Suprapubic skin (tissue), 4 donors: ENCODE measurements at regions not wholly inside any gene's neighbourhood (a gene's known extent, or its start where the extent isn't known, plus 50 kb on each side); places are given as distances from the start of the nearest gene placed in this dataset.
"Not testable (repeated sequence)": the region's sequence is repeated elsewhere in the genome, so short reads cannot be mapped to it uniquely, and the experiment has no call there.

Experiments used
- DNase-seq, 2 donors: peaks; one replicate each; pipeline ENCODE4 v3.0.0-alpha.2; 2019; ENCODE audit warnings: low spot score in 2 of 2
- H3K27ac ChIP-seq: fragments of 200-600 bp; sonication (generic); one replicate; pipeline ENCODE4 v1.5.1; 2019
- H3K27me3 ChIP-seq: fragments of 200-600 bp; sonication (generic); one replicate; pipeline ENCODE4 v1.5.1; 2019
- H3K36me3 ChIP-seq: fragments of 200-600 bp; sonication (generic); one replicate; pipeline ENCODE4 v1.5.1; 2019
- H3K4me1 ChIP-seq: fragments of 200-600 bp; sonication (generic); one replicate; pipeline ENCODE4 v1.5.1; 2019
- H3K4me3 ChIP-seq: fragments of 200-600 bp; sonication (generic); one replicate; pipeline ENCODE4 v1.5.1; 2019; ENCODE audit warnings: mild to moderate bottlenecking
- H3K9me3 ChIP-seq: fragments of 200-600 bp; sonication (generic); one replicate; pipeline ENCODE4 v1.5.1; 2019
- CTCF ChIP-seq, 2 donors: fragments of 200-600 bp in 1 of 2; fragments of 450-650 bp in 1 of 2; sonication (generic) in 1 of 2; IDR thresholded peaks; one replicate each; pipeline ENCODE4 v1.5.1; 2016 to 2019; ENCODE audit warnings: antibody characterized with exemption in 2 of 2, mild to moderate bottlenecking in 1 of 2, moderate library complexity in 1 of 2
- EP300 ChIP-seq: sonication (generic); formaldehyde crosslinking; IDR thresholded peaks from one replicate; pipeline ENCODE4 v1.6.1; 2017; ENCODE audit warnings: antibody characterized with exemption
- POLR2A ChIP-seq, 2 donors: fragments of 450-650 bp; IDR thresholded peaks; one replicate each; pipeline ENCODE4 v1.6.1; 2017; ENCODE audit warnings: antibody characterized with exemption in 2 of 2, mild to moderate bottlenecking in 2 of 2, moderate library complexity in 2 of 2
- POLR2AphosphoS5 ChIP-seq, 3 donors: sonication (generic); formaldehyde crosslinking; IDR thresholded peaks; one replicate each; pipeline ENCODE4 v1.6.1; 2017; ENCODE audit warnings: antibody characterized with exemption in 3 of 3
- WGBS: methylation state at CpG from one replicate; pipeline ENCODE4 v1.1.5; 2018; 5-methylcytosine and 5-hydroxymethylcytosine counted together

GRCh38 chr10:6988654-6989053 lies 408.6 kb upstream of the PRKCQ start:
- H3K4me3 ChIP-seq: no peak overlapping the region
- DNase-seq: no peak
- no peaks in the 10 kb centered on the region for H3K4me1 ChIP-seq
- H3K27ac ChIP-seq: no peak overlapping the region
- TF ChIP-seq POLR2AphosphoS5 (IDR thresholded peaks at IDR 0.05): no peak
- TF ChIP-seq CTCF (IDR thresholded peaks at IDR 0.05): no peak
- no peak for TF ChIP-seq EP300
- no peak for TF ChIP-seq POLR2A (IDR thresholded peaks at IDR 0.05)
- 89% methylated on average over 4 of the region's 4 CpGs for WGBS
- H3K36me3 ChIP-seq: no peaks in the 10 kb centered on the region
- H3K27me3 ChIP-seq: no peaks in the 10 kb centered on the region
- no peaks in the 10 kb centered on the region for H3K9me3 ChIP-seq

- Histone ChIP-seq H3K27ac (peak overlapping the region; percentile 11), H3K4me3 (no peak overlapping the region), H3K4me1 (no peaks in the 10 kb centered on the region), H3K36me3 (no peaks in the 10 kb centered on the region), H3K27me3 (no peaks in the 10 kb centered on the region), H3K9me3 (no peaks in the 10 kb centered on the region)
- TF ChIP-seq POLR2A (IDR thresholded peaks at IDR 0.05): no peak
- TF ChIP-seq CTCF (IDR thresholded peaks at IDR 0.05): no peak
- no peak for TF ChIP-seq POLR2AphosphoS5 (IDR thresholded peaks at IDR 0.05)
- TF ChIP-seq EP300: no peak
- DNase-seq: no peak
- WGBS: 85% methylated on average over 7 of the region's 8 CpGs
Measured at GRCh38 chr10:6987536-6987945, 407.5 kb upstream of the PRKCQ start.

GRCh38 chr10:6986927-6987326 lies 406.9 kb upstream of the PRKCQ start:
- DNase-seq: no peak
- TF ChIP-seq EP300: no peak
- TF ChIP-seq POLR2A (IDR thresholded peaks at IDR 0.05): no peak
- no peak for TF ChIP-seq POLR2AphosphoS5 (IDR thresholded peaks at IDR 0.05)
- TF ChIP-seq CTCF (IDR thresholded peaks at IDR 0.05): no peak
- Histone ChIP-seq H3K27ac (peak overlapping the region; percentile 11), H3K36me3 (no peaks in the 10 kb centered on the region), H3K9me3 (no peaks in the 10 kb centered on the region), H3K27me3 (no peaks in the 10 kb centered on the region), H3K4me1 (no peaks in the 10 kb centered on the region), H3K4me3 (no peak overlapping the region)
- WGBS: 85% methylated on average over 10 of the region's 10 CpGs

- H3K27me3 ChIP-seq: peaks cover under 1% of the 10 kb centered on the region
- no peaks in the 10 kb centered on the region for H3K4me1 ChIP-seq
- H3K36me3 ChIP-seq: no peaks in the 10 kb centered on the region
- TF ChIP-seq POLR2A (IDR thresholded peaks at IDR 0.05): no peak
- DNase-seq: no peak
- H3K9me3 ChIP-seq: no peaks in the 10 kb centered on the region
- H3K27ac ChIP-seq: no peak overlapping the region
- 79% methylated on average over 9 of the region's 9 CpGs for WGBS
- H3K4me3 ChIP-seq: no peak overlapping the region
Measured at GRCh38 chr10:6985644-6986043, 405.6 kb upstream of the PRKCQ start.

GRCh38 chr10:6984971-6985370 lies 404.9 kb upstream of the PRKCQ start:
- no peak for TF ChIP-seq POLR2AphosphoS5 (IDR thresholded peaks at IDR 0.05)
- no peak for TF ChIP-seq POLR2A (IDR thresholded peaks at IDR 0.05)
- no peak for TF ChIP-seq EP300
- TF ChIP-seq CTCF (IDR thresholded peaks at IDR 0.05): no peak
- H3K4me1 ChIP-seq: no peaks in the 10 kb centered on the region
- WGBS: 95% methylated on average over 2 of the region's 2 CpGs
- H3K27me3 ChIP-seq: peaks cover 6% of the 10 kb centered on the region
- DNase-seq: no peak
- no peak overlapping the region for H3K4me3 ChIP-seq
- H3K9me3 ChIP-seq: no peaks in the 10 kb centered on the region
- no peaks in the 10 kb centered on the region for H3K36me3 ChIP-seq
- H3K27ac ChIP-seq: no peak overlapping the region

GRCh38 chr10:6984016-6984415 lies 403.9 kb upstream of the PRKCQ start:
- H3K27ac ChIP-seq, H3K27me3 ChIP-seq, H3K9me3 ChIP-seq, H3K4me1 ChIP-seq, H3K4me3 ChIP-seq, H3K36me3 ChIP-seq, DNase-seq: not testable (repeated sequence)
- whole genome bisulfite sequencing: 90% methylated on average over 5 of the region's 5 CpGs
